Effector CD8-positive, alpha-beta T cell (primary cell): ENCODE measurements at regions not wholly inside any gene's neighbourhood (a gene's known extent, or its start where the extent isn't known, plus 50 kb on each side); places are given as distances from the start of the nearest gene placed in this dataset.
"Not testable (repeated sequence)": the region's sequence is repeated elsewhere in the genome, so short reads cannot be mapped to it uniquely, and the experiment has no call there.

Source experiments
- DNase-seq: peaks from one replicate; lab custom pipeline; 2025; lab: John Stamatoyannopoulos, UW

GRCh38 chr10:44176311-44176710, 208.6 kb downstream of the CXCL12 start:
- no peak for DNase-seq

- no peak for DNase-seq
These were observed 211.3 kb downstream of the CXCL12 start for GRCh38 chr10:44173608-44173894.

- DNase-seq = no peak
These were observed 211.9 kb downstream of the CXCL12 start for GRCh38 chr10:44172883-44173607.

- DNase-seq = no peak
These were observed 213.1 kb downstream of the CXCL12 start for GRCh38 chr10:44171765-44172164.

GRCh38 chr10:44168478-44168877, 216.4 kb downstream of the CXCL12 start:
- DNase-seq = no peak

GRCh38 chr10:44167752-44168151, 217.1 kb downstream of the CXCL12 start:
- DNase-seq = no peak

GRCh38 chr10:44166441-44166840, 218.5 kb downstream of the CXCL12 start:
- DNase-seq = no peak

- DNase-seq = no peak
These were observed 220.5 kb downstream of the CXCL12 start for GRCh38 chr10:44164251-44164956.

GRCh38 chr10:44161184-44161583, 223.7 kb downstream of the CXCL12 start:
- DNase-seq = no peak

- DNase-seq = no peak
These were observed 227.3 kb downstream of the CXCL12 start for GRCh38 chr10:44157574-44157973.

- DNase-seq = no peak
These were observed 229.9 kb downstream of the CXCL12 start for GRCh38 chr10:44154956-44155355.

GRCh38 chr10:44153918-44154670, 230.8 kb downstream of the CXCL12 start:
- DNase-seq = no peak

- DNase-seq = no peak
These were observed 241.3 kb downstream of the CXCL12 start for GRCh38 chr10:44143556-44143955.

- no peak for DNase-seq
These were observed 252.3 kb downstream of the CXCL12 start for GRCh38 chr10:44132361-44133289.

GRCh38 chr10:44126291-44126717, 258.6 kb downstream of the CXCL12 start:
- no peak for DNase-seq

GRCh38 chr10:44125879-44126278, 259.0 kb downstream of the CXCL12 start:
- no peak for DNase-seq

- DNase-seq = no peak
These were observed 266.4 kb downstream of the CXCL12 start for GRCh38 chr10:44118500-44118899.

- DNase-seq = no peak
These were observed 268.4 kb downstream of the CXCL12 start for GRCh38 chr10:44116474-44116873.

- DNase-seq = no peak
These were observed 269.4 kb downstream of the CXCL12 start for GRCh38 chr10:44115516-44115915.

GRCh38 chr10:44114441-44114840, 270.5 kb downstream of the CXCL12 start:
- DNase-seq = no peak

GRCh38 chr10:44112280-44112679, 272.6 kb downstream of the CXCL12 start:
- DNase-seq = not testable (repeated sequence)

GRCh38 chr10:44105696-44106095, 279.2 kb downstream of the CXCL12 start:
- no peak for DNase-seq
